HFF-Myc (cell line): ENCODE measurements at regions not wholly inside any gene's neighbourhood (a gene's known extent, or its start where the extent isn't known, plus 50 kb on each side); places are given as distances from the start of the nearest gene placed in this dataset.

ENCODE experiments used
- DNase-seq: peaks from one replicate; pipeline ENCODE4 v3.0.0-alpha.2; 2011; ENCODE audit warnings: low read depth; ENCODE audit errors: extremely low read depth
- H3K4me3 ChIP-seq: replicated peaks from 2 replicates; pipeline ENCODE4 v1.5.1; 2011; ENCODE audit warnings: low read depth, mild to moderate bottlenecking, control low read depth, low read length
- CTCF ChIP-seq: IDR thresholded peaks from 2 replicates; pipeline ENCODE4 v1.5.1; 2012; ENCODE audit warnings: mild to moderate bottlenecking, low read depth, low read length, control low read depth; ENCODE audit errors: missing control alignments

- H3K4me3 ChIP-seq, result no peak overlapping the region
- DNase-seq, result no peak
- no peak for TF ChIP-seq CTCF
These were observed 376.4 kb downstream of the DEPDC1B start for GRCh38 chr5:60323596-60323995.

- DNase-seq, result no peak
- TF ChIP-seq CTCF, result no peak
- no peak overlapping the region for H3K4me3 ChIP-seq
These were observed 387.9 kb downstream of the DEPDC1B start for GRCh38 chr5:60312098-60312497.

- DNase-seq, result no peak
- H3K4me3 ChIP-seq, result no peak overlapping the region
- no peak for TF ChIP-seq CTCF
These were observed 400.0 kb downstream of the DEPDC1B start for GRCh38 chr5:60299944-60300343.

- no peak for TF ChIP-seq CTCF
- H3K4me3 ChIP-seq, result no peak overlapping the region
- no peak for DNase-seq
These were observed 402.3 kb downstream of the DEPDC1B start for GRCh38 chr5:60297658-60298057.

GRCh38 chr5:60295423-60295822 lies 401.9 kb upstream of the PDE4D start:
- TF ChIP-seq CTCF, result peak; percentile 56
- H3K4me3 ChIP-seq, result no peak overlapping the region
- DNase-seq, result peak; percentile 9

GRCh38 chr5:60293518-60293917 lies 400.0 kb upstream of the PDE4D start:
- DNase-seq, result no peak
- no peak for TF ChIP-seq CTCF
- no peak overlapping the region for H3K4me3 ChIP-seq

- no peak overlapping the region for H3K4me3 ChIP-seq
- peak; percentile 36 for DNase-seq
- peak; percentile 88 for TF ChIP-seq CTCF
These were observed 393.7 kb upstream of the PDE4D start for GRCh38 chr5:60287174-60287771.
